GM10248 (cell line): ENCODE measurements at regions not wholly inside any gene's neighbourhood (a gene's known extent, or its start where the extent isn't known, plus 50 kb on each side); places are given as distances from the start of the nearest gene placed in this dataset.

ENCODE experiments used
- CTCF ChIA-PET: fragments of 300-600 bp; sonication (Branson Sonifier 250); formaldehyde crosslinking; extraction: SDS; loops from one replicate; lab custom pipeline; 2021; ENCODE audit warnings: antibody characterized with exemption; lab: Yijun Ruan, JAX
- POLR2A ChIA-PET: fragments of 350-650 bp; sonication (Branson Sonifier 250); formaldehyde crosslinking; extraction: SDS; loops from one replicate; lab custom pipeline; 2020; ENCODE audit warnings: antibody characterized with exemption; lab: Yijun Ruan, JAX
- DNase-seq: peaks from one replicate; pipeline ENCODE4 v3.0.0; 2012; ENCODE audit errors: extremely low spot score
- CTCF ChIP-seq: IDR thresholded peaks from 2 replicates; pipeline ENCODE4 v1.5.1; 2012; ENCODE audit warnings: mild to moderate bottlenecking, low read depth; ENCODE audit errors: extremely low read depth, missing control alignments, control extremely low read depth

GRCh38 chr9:78383130-78383529 is 86.2 kb downstream of the PSAT1 start:
- CTCF ChIA-PET = interaction anchor here (2.4 kb wide), 1 partner anchor 14 kb away, joined by 19 read pairs; no protein-coding TSS in a partner anchor
- no peak for TF ChIP-seq CTCF
- POLR2A ChIA-PET = no interaction called here
- DNase-seq = no peak

- DNase-seq = no peak
- TF ChIP-seq CTCF = no peak
- POLR2A ChIA-PET = no interaction called here
- CTCF ChIA-PET = interaction anchor here (1.9 to 2.0 kb wide), 2 partner anchors 11 to 16 kb away, joined by 5 to 8 read pairs; no protein-coding TSS in a partner anchor
These were observed 89.4 kb downstream of the PSAT1 start for GRCh38 chr9:78386348-78386747.

- no peak for TF ChIP-seq CTCF
- POLR2A ChIA-PET = no interaction called here
- CTCF ChIA-PET = interaction anchor here (1.9 to 2.0 kb wide), 2 partner anchors 10 to 17 kb away, joined by 5 to 8 read pairs; no protein-coding TSS in a partner anchor
- DNase-seq = no peak
These were observed 89.8 kb downstream of the PSAT1 start for GRCh38 chr9:78386773-78387172.

- CTCF ChIA-PET = no interaction called here
- POLR2A ChIA-PET = no interaction called here
- no peak for TF ChIP-seq CTCF
- DNase-seq = no peak
These were observed 96.4 kb downstream of the PSAT1 start for GRCh38 chr9:78393340-78393739.

GRCh38 chr9:78393932-78394331 is 97.0 kb downstream of the PSAT1 start:
- POLR2A ChIA-PET = no interaction called here
- no peak for DNase-seq
- no peak for TF ChIP-seq CTCF
- CTCF ChIA-PET = no interaction called here

- DNase-seq = no peak
- ChIA-PET POLR2A (no interaction called here), CTCF (interaction anchor here (1.4 to 2.2 kb wide), 2 partner anchors 9 to 12 kb away, joined by 3 to 5 read pairs; no protein-coding TSS in a partner anchor)
- TF ChIP-seq CTCF = no peak
These were observed 99.2 kb downstream of the PSAT1 start for GRCh38 chr9:78396087-78396486.

GRCh38 chr9:78397045-78397444 is 100.1 kb downstream of the PSAT1 start:
- no peak for DNase-seq
- CTCF ChIA-PET = interaction anchor here (1.4 to 2.2 kb wide), 2 partner anchors 10 to 13 kb away, joined by 3 to 5 read pairs; no protein-coding TSS in a partner anchor
- TF ChIP-seq CTCF = no peak
- POLR2A ChIA-PET = no interaction called here
